ENCODE measurements at regions not wholly inside any gene's neighbourhood (a gene's known extent, or its start where the extent isn't known, plus 50 kb on each side); places are given as distances from the start of the nearest gene placed in this dataset.
"Not testable (repeated sequence)": the region's sequence is repeated elsewhere in the genome, so short reads cannot be mapped to it uniquely, and the experiment has no call there.

DNA sequence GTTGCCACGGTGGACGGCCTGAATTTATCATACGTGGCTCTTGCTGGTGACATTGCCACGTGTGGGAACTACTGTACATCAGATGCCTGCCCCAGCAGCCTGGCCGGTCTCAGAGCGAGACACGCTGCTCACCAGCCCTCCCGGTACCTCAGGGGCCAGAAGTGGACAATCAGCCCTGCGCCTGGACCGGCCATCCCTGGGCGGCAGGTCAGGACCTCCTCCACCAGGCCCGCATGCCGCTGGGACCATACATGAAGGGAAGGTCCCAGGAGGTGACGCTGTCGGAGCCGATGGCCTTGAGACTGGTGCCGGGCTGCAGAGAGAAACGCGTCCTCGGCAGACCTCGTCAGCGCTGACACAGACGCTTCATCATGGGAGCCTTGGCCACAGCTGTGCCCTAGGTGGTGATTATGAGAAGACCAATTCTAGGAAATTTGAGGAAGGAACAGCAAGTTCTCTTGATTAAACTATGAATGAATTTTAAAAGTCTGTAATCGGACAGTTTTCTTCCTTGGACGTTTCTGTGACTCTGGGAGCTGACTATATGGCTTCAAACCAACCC is 5456.7 kb upstream of the TPTE start:
- BruUV-seq (replicated peaks); intact Hi-C loops (cut with micrococcal nuclease); H3K4me3 Mint-ChIP-seq (ENCODE audit: unreplicated experiment); H3K9me3 Mint-ChIP-seq (ENCODE audit: unreplicated experiment); H3K27me3 Mint-ChIP-seq (ENCODE audit: insufficient read depth, unreplicated experiment); H3K27ac Mint-ChIP-seq (ENCODE audit: low read depth, unreplicated experiment); DNase-seq (ENCODE audit: unreplicated experiment); POLR2A ChIA-PET; H3K36me3 Mint-ChIP-seq (ENCODE audit: insufficient read depth, unreplicated experiment); H3K4me1 Mint-ChIP-seq (ENCODE audit: insufficient read depth, unreplicated experiment); CTCF ChIA-PET: not testable (repeated sequence)

DNA sequence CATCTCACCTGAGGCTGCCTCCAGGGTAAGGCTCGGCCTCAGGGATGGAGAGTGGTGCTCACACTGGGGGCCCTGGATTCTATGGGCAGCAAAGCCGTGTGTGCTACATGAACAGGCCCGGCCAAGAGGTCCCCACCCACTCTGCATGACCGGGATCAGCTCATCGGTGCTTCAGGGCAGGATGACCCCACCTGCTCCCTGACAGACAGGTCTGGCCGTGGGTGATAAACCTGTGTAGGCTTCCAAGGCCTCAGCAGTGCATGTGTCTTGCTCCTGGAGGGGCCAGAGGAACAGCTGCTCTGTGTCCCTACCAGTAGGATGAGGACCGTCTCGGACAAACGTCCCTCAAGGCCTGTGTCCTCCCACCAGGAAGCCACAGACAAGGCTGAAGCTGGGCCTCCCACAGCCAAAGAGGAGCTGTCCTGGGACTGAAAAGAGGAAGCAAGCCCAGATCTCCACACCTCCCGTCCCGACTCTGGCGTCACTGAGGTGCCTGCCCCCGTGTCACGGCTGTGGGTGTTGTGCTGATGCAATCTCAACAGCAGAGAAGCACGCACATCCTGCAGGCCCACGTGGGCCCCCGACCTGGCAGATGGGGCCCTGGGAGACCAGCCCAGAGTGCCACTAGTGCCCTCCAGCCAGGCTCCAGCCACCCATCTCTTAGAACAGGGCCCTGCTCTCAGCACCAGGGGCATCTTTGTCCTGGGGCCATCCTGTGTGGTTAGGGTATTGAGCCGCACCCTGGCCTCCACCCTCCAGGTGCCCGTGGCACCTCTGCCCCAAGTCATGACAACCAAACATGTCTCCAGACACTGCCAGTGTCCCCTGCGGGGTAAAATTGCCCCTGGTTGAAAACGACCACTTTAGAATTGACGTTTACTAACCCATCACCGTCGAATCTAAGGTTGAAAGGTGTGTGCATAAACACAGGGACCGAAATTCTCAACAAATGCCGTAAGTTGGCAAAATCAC is 5455.9 kb upstream of the TPTE start:
- H3K36me3 Mint-ChIP-seq (ENCODE audit: insufficient read depth, unreplicated experiment); H3K27ac Mint-ChIP-seq (ENCODE audit: low read depth, unreplicated experiment); CTCF ChIA-PET; DNase-seq (ENCODE audit: unreplicated experiment); H3K4me1 Mint-ChIP-seq (ENCODE audit: insufficient read depth, unreplicated experiment); H3K27me3 Mint-ChIP-seq (ENCODE audit: insufficient read depth, unreplicated experiment); intact Hi-C loops (cut with micrococcal nuclease); H3K4me3 Mint-ChIP-seq (ENCODE audit: unreplicated experiment); H3K9me3 Mint-ChIP-seq (ENCODE audit: unreplicated experiment); BruUV-seq (replicated peaks); POLR2A ChIA-PET: not testable (repeated sequence)

DNA sequence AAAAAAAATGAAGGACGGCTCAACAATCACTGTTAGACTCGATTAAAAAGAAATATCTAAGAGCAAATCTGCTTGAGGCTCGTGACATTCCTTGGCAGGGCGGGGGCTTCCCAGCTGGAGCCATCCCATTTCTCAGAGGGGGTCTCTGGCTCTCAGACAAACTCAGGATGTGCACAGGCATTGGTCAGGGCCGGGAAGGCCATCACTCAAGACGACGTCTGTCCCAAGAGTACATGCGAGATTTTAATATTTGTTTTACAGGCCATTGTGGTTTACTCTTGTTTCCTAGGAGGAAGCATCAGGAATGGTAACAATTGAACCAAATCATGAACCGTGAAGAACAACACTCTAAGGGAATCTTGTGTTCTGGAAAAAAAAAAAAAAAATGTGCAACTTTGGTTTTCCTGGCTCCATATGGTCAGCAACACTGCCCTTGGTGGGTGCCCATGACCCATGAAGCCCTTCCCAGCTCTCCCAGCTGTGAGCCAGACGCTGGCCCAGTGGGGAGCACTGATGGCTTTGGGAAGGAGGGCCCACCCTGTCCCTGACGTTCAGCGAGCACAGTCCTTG is 5454.6 kb upstream of the TPTE start:
- H3K9me3 Mint-ChIP-seq (ENCODE audit: unreplicated experiment); CTCF ChIA-PET; POLR2A ChIA-PET: not testable (repeated sequence)

DNA sequence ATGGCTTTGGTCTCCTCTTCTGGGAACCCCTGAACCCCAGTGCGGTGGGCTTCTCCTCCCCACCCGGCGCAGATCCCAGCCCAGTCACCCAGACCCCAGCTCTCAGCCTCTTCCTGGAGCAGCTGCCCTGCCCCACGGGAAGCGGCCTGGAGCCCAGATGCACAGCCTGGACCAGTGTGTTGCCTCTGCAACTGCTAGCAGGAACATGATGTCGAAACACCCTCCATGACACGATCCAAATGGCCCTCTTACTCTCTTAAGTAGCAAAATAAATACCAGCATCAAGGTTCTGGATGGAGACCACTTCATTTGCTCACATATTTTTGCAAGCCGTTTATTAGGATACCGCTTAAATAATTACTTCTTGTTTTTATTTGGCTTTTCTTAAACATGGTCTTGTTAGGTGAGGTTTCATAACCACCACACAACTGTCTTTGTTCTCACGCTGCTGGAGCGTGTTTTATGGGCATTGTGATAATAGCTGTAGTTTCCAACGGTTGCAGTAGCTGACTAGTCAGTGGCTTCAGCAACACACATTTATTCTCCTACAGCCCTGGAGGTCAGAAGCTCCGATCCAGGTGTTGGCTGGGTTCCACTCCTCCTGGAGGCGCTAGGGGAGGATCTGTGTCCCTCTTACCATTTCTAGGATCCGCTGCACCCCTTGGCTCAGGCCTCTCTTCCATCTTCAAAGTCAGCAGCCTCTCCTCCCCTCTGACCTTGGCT is 5453.9 kb upstream of the TPTE start:
- POLR2A ChIA-PET; H3K36me3 Mint-ChIP-seq (ENCODE audit: insufficient read depth, unreplicated experiment); H3K4me3 Mint-ChIP-seq (ENCODE audit: unreplicated experiment); BruUV-seq (replicated peaks); CTCF ChIA-PET; H3K27ac Mint-ChIP-seq (ENCODE audit: low read depth, unreplicated experiment); intact Hi-C loops (cut with micrococcal nuclease); H3K4me1 Mint-ChIP-seq (ENCODE audit: insufficient read depth, unreplicated experiment); DNase-seq (ENCODE audit: unreplicated experiment); H3K9me3 Mint-ChIP-seq (ENCODE audit: unreplicated experiment); H3K27me3 Mint-ChIP-seq (ENCODE audit: insufficient read depth, unreplicated experiment): not testable (repeated sequence)

More for the DNA sequence above, 5454.6 kb upstream of the TPTE start:
- H3K4me1 Mint-ChIP-seq (ENCODE audit: insufficient read depth, unreplicated experiment); H3K4me3 Mint-ChIP-seq (ENCODE audit: unreplicated experiment); H3K27ac Mint-ChIP-seq (ENCODE audit: low read depth, unreplicated experiment); H3K27me3 Mint-ChIP-seq (ENCODE audit: insufficient read depth, unreplicated experiment); H3K36me3 Mint-ChIP-seq (ENCODE audit: insufficient read depth, unreplicated experiment); DNase-seq (ENCODE audit: unreplicated experiment); BruUV-seq (replicated peaks); intact Hi-C loops (cut with micrococcal nuclease): not testable (repeated sequence)

DNA sequence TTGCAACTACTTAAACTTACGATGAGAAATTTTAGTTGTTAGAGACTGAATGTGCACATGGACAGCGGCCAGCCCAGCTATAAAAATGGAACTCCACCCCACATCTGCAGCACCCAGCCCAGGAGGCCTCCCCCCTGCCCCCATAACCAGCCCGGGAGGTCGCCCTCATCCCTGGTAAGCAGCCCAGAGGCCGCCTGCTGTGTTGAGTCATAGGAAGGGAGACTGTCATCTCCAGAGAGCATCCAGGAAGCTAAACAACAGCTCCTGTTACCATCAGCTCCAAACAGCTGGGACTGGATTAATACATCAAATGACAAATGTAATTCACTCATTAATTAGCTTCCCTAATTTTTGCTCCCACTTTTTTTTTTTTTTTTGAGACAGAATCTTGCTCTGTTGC is 5452.7 kb upstream of the TPTE start:
- H3K27me3 Mint-ChIP-seq (ENCODE audit: insufficient read depth, unreplicated experiment); CTCF ChIA-PET; H3K27ac Mint-ChIP-seq (ENCODE audit: low read depth, unreplicated experiment); H3K36me3 Mint-ChIP-seq (ENCODE audit: insufficient read depth, unreplicated experiment); DNase-seq (ENCODE audit: unreplicated experiment); intact Hi-C loops (cut with micrococcal nuclease); H3K9me3 Mint-ChIP-seq (ENCODE audit: unreplicated experiment); H3K4me3 Mint-ChIP-seq (ENCODE audit: unreplicated experiment); H3K4me1 Mint-ChIP-seq (ENCODE audit: insufficient read depth, unreplicated experiment); BruUV-seq (replicated peaks); POLR2A ChIA-PET: not testable (repeated sequence)

DNA sequence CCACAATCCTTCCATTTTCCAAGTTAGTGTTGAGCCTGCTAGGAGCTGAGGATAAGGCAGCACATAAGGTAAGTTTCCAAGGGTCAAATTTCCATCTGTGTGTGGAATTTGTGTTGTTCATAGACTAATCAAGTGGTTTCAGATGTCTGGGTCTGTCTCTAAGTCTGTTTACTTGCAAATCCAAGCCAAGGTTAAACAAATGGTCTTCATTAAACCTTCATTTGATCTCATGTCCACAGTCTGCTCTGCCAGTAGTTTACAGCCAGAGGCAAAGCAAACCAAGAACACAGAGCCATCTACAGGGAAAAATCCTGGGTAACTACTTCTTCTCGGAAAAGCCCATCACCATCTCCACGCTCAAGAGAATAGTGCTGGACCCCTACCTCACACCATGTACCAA is 5450.2 kb upstream of the TPTE start:
- BruUV-seq (replicated peaks); POLR2A ChIA-PET; CTCF ChIA-PET; H3K4me3 Mint-ChIP-seq (ENCODE audit: unreplicated experiment); H3K4me1 Mint-ChIP-seq (ENCODE audit: insufficient read depth, unreplicated experiment); intact Hi-C loops (cut with micrococcal nuclease); H3K36me3 Mint-ChIP-seq (ENCODE audit: insufficient read depth, unreplicated experiment); H3K27me3 Mint-ChIP-seq (ENCODE audit: insufficient read depth, unreplicated experiment); DNase-seq (ENCODE audit: unreplicated experiment); H3K9me3 Mint-ChIP-seq (ENCODE audit: unreplicated experiment); H3K27ac Mint-ChIP-seq (ENCODE audit: low read depth, unreplicated experiment): not testable (repeated sequence)

DNA sequence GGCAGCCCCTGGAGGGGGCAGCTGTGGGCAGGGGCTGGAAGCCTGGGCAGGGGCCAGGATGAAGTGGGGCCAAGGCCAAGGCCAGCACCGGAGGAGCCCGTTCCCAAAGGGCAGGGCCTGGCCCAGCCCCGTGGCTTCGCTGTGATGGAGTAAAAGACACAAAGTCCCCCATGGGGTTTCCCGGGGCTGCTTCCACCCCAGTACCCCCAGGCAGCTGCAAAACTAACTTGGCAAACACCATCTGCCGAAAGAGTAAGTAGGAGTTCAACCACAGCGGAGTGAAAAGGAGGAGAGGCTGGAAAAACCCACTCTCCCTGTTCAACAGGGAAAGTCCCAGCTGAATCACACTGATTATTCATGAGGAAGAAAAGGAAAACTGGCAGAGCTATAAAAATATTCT is 5444.5 kb upstream of the TPTE start:
- BruUV-seq (replicated peaks); H3K27me3 Mint-ChIP-seq (ENCODE audit: insufficient read depth, unreplicated experiment); POLR2A ChIA-PET; H3K4me1 Mint-ChIP-seq (ENCODE audit: insufficient read depth, unreplicated experiment); H3K9me3 Mint-ChIP-seq (ENCODE audit: unreplicated experiment); H3K36me3 Mint-ChIP-seq (ENCODE audit: insufficient read depth, unreplicated experiment); CTCF ChIA-PET; intact Hi-C loops (cut with micrococcal nuclease); H3K4me3 Mint-ChIP-seq (ENCODE audit: unreplicated experiment); DNase-seq (ENCODE audit: unreplicated experiment); H3K27ac Mint-ChIP-seq (ENCODE audit: low read depth, unreplicated experiment): not testable (repeated sequence)

DNA sequence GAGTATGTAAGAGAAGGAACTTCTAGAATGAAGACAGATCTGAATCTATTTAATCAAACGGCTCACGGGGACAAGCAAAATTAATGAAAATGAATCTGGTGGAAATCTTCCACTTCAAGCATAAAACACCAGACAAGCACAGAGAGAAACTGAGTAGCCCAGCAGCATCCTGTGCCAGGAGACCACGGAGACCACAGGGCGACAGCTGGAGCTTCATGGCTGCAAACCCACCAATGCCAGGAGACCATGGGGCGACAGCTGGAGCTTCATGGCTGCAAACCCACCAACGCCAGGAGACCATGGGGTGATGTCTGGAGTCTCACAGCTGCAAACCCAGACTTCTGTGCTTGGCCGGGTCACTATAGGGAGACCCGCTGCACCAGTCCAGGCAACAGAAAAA is 5442.0 kb upstream of the TPTE start:
- BruUV-seq (replicated peaks); CTCF ChIA-PET; DNase-seq (ENCODE audit: unreplicated experiment); intact Hi-C loops (cut with micrococcal nuclease); H3K4me1 Mint-ChIP-seq (ENCODE audit: insufficient read depth, unreplicated experiment); H3K9me3 Mint-ChIP-seq (ENCODE audit: unreplicated experiment); H3K27ac Mint-ChIP-seq (ENCODE audit: low read depth, unreplicated experiment); H3K36me3 Mint-ChIP-seq (ENCODE audit: insufficient read depth, unreplicated experiment); H3K27me3 Mint-ChIP-seq (ENCODE audit: insufficient read depth, unreplicated experiment); POLR2A ChIA-PET; H3K4me3 Mint-ChIP-seq (ENCODE audit: unreplicated experiment): not testable (repeated sequence)

DNA sequence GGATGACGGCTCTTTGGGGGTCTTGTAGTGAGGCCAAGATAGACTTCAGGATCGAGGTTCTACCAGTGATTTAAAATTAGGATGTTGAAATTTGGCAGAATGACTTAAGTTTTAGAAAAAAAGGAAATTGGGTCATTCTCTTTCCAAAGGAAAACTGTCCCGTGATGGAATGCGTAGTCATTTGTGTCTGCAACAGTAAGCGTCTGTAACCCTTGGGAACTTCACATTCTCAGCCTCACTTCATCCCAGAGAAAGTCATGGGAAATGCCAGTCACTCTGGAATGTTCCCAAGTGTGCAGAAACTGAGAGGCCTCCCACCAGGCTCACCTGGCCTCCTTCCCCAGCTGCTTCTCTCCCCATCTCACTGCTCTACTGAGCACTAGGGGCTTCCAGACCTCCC is 5441.4 kb upstream of the TPTE start:
- H3K27ac Mint-ChIP-seq (ENCODE audit: low read depth, unreplicated experiment); H3K4me3 Mint-ChIP-seq (ENCODE audit: unreplicated experiment); H3K36me3 Mint-ChIP-seq (ENCODE audit: insufficient read depth, unreplicated experiment); CTCF ChIA-PET; POLR2A ChIA-PET; H3K27me3 Mint-ChIP-seq (ENCODE audit: insufficient read depth, unreplicated experiment); H3K9me3 Mint-ChIP-seq (ENCODE audit: unreplicated experiment); BruUV-seq (replicated peaks); H3K4me1 Mint-ChIP-seq (ENCODE audit: insufficient read depth, unreplicated experiment); intact Hi-C loops (cut with micrococcal nuclease); DNase-seq (ENCODE audit: unreplicated experiment): not testable (repeated sequence)

Measured in MCF 10A (cell line).